ENCODE measurements at regions not wholly inside any gene's neighbourhood (a gene's known extent, or its start where the extent isn't known, plus 50 kb on each side); places are given as distances from the start of the nearest gene placed in this dataset.
A peak's percentile ranks its signal among the peaks of the same experiment; 100 is the strongest.
"Not testable (repeated sequence)": the region's sequence is repeated elsewhere in the genome, so short reads cannot be mapped to it uniquely, and the experiment has no call there.

DNA sequence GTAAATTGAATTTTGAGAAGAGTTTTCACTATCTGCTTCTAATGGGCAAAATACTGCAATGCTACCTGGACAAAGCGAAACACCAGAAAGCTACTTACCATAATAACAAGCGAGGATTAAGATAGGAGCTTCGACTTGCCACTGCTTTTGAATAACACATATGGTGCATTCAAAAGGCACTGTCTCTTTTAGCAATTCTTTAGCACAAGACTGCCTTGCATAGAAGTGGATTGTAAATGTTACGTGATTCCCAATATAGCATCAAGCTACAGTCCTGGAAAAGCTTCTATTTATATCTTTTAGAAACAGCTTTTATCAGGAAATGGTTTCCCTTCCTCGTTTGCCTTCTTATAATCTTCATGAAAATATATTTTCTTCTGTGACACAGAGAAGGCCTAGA is 258.7 kb upstream of the PDE3A start:
- no peaks in the 10 kb centered on the region for H3K9me3 ChIP-seq (replicated peaks)
- peak overlapping the region; percentile 32 for H3K4me3 ChIP-seq
- intact Hi-C loops (cut with micrococcal nuclease): no loop called here
- no peaks in the 10 kb centered on the region for H3K27me3 ChIP-seq (ENCODE audit: low read depth)
- TF ChIP-seq, protein P1, sequence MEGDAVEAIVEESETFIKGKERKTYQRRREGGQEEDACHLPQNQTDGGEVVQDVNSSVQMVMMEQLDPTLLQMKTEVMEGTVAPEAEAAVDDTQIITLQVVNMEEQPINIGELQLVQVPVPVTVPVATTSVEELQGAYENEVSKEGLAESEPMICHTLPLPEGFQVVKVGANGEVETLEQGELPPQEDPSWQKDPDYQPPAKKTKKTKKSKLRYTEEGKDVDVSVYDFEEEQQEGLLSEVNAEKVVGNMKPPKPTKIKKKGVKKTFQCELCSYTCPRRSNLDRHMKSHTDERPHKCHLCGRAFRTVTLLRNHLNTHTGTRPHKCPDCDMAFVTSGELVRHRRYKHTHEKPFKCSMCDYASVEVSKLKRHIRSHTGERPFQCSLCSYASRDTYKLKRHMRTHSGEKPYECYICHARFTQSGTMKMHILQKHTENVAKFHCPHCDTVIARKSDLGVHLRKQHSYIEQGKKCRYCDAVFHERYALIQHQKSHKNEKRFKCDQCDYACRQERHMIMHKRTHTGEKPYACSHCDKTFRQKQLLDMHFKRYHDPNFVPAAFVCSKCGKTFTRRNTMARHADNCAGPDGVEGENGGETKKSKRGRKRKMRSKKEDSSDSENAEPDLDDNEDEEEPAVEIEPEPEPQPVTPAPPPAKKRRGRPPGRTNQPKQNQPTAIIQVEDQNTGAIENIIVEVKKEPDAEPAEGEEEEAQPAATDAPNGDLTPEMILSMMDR (IDR thresholded peaks at IDR 0.05; ENCODE audit: borderline replicate concordance): no peak
- DNase-seq: no peak
- peaks cover 30% of the 10 kb centered on the region for H3K4me1 ChIP-seq
- no peaks in the 10 kb centered on the region for H3K36me3 ChIP-seq
- H3K27ac ChIP-seq (replicated peaks): peak overlapping the region; percentile 53

DNA sequence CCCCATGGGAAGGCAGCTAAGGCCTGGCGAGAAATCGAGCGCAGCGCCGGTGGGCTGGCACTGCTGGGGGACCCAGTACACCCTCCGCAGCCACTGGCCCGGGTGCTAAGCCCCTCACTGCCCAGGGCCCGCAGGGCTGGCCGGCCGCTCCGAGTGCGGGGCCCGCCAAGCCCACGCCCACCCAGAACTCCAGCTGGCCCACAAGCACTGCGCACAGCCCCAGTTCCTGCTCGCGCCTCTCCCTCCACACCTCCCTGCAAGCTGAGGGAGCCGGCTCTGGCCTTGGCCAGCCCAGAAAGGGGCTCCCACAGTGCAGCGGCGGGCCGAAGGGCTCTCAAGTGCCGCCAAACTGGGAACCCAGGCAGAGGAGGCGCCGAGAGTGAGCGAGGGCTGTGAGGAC is 253.0 kb upstream of the PDE3A start:
- H3K27me3 ChIP-seq (ENCODE audit: low read depth); DNase-seq; H3K4me1 ChIP-seq; intact Hi-C loops (cut with micrococcal nuclease); H3K4me3 ChIP-seq; H3K27ac ChIP-seq (replicated peaks); H3K36me3 ChIP-seq: not testable (repeated sequence)
- H3K9me3 ChIP-seq (replicated peaks): peaks cover 12% of the 10 kb centered on the region

DNA sequence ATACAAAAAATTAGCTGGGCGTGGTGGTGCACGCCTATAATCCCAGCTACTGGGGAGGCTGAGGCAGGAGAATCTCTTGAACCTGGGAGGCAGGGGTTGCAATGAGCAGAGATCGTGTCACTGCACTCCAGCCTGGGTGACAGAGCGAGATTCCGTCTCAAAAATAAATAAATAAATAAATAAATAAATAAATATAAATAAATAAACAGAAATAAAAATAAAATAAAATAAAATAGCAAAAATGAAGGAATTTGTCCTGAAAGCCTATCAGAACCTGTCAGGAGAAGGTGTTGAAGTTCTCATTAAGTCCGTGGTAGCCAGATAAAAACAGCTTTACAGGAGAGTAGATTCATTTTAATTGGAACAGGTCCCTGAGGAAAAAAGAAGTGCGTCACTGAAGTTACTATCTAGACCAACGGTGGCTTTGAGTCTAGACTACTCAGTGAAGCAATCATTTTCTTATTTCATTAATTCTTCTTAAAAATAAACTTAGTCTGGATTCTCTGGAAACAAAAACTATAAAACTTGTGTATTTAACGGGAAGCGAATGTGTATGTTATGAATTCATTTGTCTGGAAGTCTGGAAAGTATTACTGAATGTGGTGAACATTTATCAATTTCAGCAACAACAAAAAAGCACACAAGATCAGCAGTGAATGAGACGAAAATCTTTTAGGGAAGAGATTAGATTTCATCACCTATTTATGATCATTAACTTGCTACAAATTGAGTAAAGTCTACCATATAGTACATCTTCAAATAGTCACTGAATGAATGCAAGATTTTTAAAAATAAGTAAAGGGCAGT is 248.5 kb upstream of the PDE3A start:
- H3K9me3 ChIP-seq (replicated peaks): peaks cover 12% of the 10 kb centered on the region
- no peak overlapping the region for H3K27ac ChIP-seq (replicated peaks)
- intact Hi-C loops (cut with micrococcal nuclease): no loop called here
- peaks cover 9% of the 10 kb centered on the region for H3K4me1 ChIP-seq
- H3K4me3 ChIP-seq: no peak overlapping the region
- no peak for DNase-seq
- H3K27me3 ChIP-seq (ENCODE audit: low read depth): no peaks in the 10 kb centered on the region
- H3K36me3 ChIP-seq: no peaks in the 10 kb centered on the region
- TF ChIP-seq, protein P1 (IDR thresholded peaks at IDR 0.05; ENCODE audit: borderline replicate concordance): no peak

DNA sequence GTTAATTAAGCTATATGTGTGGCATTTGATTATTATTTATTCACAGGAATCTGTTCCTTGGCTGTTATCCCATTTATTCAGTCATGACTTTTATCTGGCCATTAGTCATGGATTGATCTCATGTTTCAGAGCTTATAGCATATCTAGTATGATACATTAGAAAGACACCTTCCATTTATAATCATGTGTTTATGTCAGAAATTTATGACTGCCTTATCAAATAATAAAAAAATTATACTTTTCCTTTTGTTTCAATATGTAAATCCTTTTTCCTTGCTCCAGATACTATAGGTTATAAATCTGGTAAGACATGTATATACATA is 248.0 kb upstream of the PDE3A start:
- no peak for DNase-seq
- intact Hi-C loops (cut with micrococcal nuclease): no loop called here
- Histone ChIP-seq H3K27ac (replicated peaks) (no peak overlapping the region), H3K36me3 (no peaks in the 10 kb centered on the region), H3K9me3 (replicated peaks) (peaks cover 9% of the 10 kb centered on the region), H3K4me3 (no peak overlapping the region), H3K27me3 (ENCODE audit: low read depth) (no peaks in the 10 kb centered on the region), H3K4me1 (peaks cover 14% of the 10 kb centered on the region)
- TF ChIP-seq, protein P1 (IDR thresholded peaks at IDR 0.05; ENCODE audit: borderline replicate concordance): no peak

DNA sequence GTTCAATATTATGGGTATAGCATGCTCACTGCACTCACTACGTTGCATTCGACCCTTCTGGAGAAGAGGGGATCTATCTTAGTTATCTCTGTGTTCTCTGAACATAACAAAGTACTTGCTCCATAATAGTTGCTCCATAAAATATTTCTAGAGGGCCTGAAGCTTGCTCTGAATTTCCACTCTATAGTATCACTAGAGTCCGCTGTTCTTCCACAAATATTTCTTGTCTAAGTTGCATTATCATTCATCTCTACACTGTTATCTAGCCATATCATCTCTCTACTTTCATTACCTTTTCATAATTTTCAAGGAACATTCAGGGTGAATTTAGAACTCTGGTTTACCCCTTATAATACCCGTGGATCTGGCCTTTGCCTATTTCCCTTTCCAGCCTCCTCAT is 246.1 kb upstream of the PDE3A start:
- no peaks in the 10 kb centered on the region for H3K27me3 ChIP-seq (ENCODE audit: low read depth)
- H3K27ac ChIP-seq (replicated peaks): no peak overlapping the region
- no peak for DNase-seq
- H3K4me3 ChIP-seq: no peak overlapping the region
- no peaks in the 10 kb centered on the region for H3K36me3 ChIP-seq
- intact Hi-C loops (cut with micrococcal nuclease): no loop called here
- TF ChIP-seq, protein P1 (IDR thresholded peaks at IDR 0.05; ENCODE audit: borderline replicate concordance): no peak
- peaks cover 15% of the 10 kb centered on the region for H3K4me1 ChIP-seq
- H3K9me3 ChIP-seq (replicated peaks): no peaks in the 10 kb centered on the region

DNA sequence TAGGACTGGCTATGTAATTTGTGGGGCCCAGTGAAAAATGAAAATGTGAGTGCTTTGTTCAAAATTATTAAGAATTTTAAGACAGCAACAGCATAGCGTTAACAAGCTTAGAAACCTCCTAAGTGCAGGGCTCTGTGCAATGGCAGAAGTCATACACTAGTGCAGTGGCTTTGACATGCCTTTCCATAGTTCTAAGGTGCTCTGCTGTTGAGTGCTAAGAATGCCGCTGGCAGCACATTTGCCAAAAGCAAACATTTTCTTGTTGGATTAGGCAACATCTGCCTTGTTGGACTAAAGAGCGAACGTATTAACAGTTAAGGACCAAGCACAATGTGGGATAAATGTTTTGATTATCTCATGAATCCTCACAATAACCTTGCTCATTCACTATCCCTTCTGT is 244.9 kb upstream of the PDE3A start:
- intact Hi-C loops (cut with micrococcal nuclease): no loop called here
- H3K4me1 ChIP-seq: peaks cover 15% of the 10 kb centered on the region
- H3K36me3 ChIP-seq: no peaks in the 10 kb centered on the region
- no peaks in the 10 kb centered on the region for H3K9me3 ChIP-seq (replicated peaks)
- no peaks in the 10 kb centered on the region for H3K27me3 ChIP-seq (ENCODE audit: low read depth)
- H3K27ac ChIP-seq (replicated peaks): no peak overlapping the region
- TF ChIP-seq, protein P1 (IDR thresholded peaks at IDR 0.05; ENCODE audit: borderline replicate concordance): no peak
- no peak for DNase-seq
- H3K4me3 ChIP-seq: no peak overlapping the region

Measured in left ventricle myocardium inferior (tissue), 1 donor.